ENCODE measurements at regions not wholly inside any gene's neighbourhood (a gene's known extent, or its start where the extent isn't known, plus 50 kb on each side); places are given as distances from the start of the nearest gene placed in this dataset.

DNA sequence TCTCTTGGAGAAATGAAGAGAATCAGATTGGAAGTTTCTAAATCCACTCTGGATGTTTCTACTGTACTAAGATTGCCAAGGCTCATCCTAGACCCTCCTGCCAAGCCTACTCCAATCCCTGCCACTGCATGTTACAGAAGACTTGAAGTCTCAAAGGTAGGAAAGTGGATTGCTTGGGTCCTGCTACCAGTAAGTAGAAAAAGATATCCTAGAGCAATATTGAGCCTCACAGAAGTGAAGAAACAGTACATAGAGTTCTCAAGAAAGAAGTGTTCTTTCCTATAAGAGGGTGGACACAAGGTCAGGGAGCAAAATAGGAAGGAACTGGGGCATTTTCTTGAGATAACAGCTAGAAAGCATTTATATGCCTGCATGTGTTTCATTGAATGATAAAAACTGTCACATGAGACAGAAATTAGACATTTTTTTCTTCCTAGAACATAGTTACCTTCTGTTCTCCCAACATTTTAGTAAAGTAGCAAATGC is 232.9 kb downstream of the RBM43 start:
- Mint-ChIP-seq H3K27me3 (ENCODE audit: insufficient read depth, unreplicated experiment) (peaks cover 4% of the 10 kb centered on the region), H3K4me3 (ENCODE audit: unreplicated experiment) (no peak overlapping the region), H3K9me3 (ENCODE audit: unreplicated experiment) (no peaks in the 10 kb centered on the region), H3K4me1 (ENCODE audit: low read depth, unreplicated experiment) (no peaks in the 10 kb centered on the region), H3K27ac (ENCODE audit: unreplicated experiment) (no peak overlapping the region), H3K36me3 (ENCODE audit: insufficient read depth, unreplicated experiment) (no peaks in the 10 kb centered on the region)
- BruUV-seq (replicated peaks): no TSS peak
- no peaks in the 10 kb centered on the region for H3K4me1 ChIP-seq
- POLR2A ChIA-PET: no interaction called here
- no peaks in the 10 kb centered on the region for H3K9me3 ChIP-seq
- TF ChIP-seq, protein P1, sequence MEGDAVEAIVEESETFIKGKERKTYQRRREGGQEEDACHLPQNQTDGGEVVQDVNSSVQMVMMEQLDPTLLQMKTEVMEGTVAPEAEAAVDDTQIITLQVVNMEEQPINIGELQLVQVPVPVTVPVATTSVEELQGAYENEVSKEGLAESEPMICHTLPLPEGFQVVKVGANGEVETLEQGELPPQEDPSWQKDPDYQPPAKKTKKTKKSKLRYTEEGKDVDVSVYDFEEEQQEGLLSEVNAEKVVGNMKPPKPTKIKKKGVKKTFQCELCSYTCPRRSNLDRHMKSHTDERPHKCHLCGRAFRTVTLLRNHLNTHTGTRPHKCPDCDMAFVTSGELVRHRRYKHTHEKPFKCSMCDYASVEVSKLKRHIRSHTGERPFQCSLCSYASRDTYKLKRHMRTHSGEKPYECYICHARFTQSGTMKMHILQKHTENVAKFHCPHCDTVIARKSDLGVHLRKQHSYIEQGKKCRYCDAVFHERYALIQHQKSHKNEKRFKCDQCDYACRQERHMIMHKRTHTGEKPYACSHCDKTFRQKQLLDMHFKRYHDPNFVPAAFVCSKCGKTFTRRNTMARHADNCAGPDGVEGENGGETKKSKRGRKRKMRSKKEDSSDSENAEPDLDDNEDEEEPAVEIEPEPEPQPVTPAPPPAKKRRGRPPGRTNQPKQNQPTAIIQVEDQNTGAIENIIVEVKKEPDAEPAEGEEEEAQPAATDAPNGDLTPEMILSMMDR (IDR thresholded peaks at IDR 0.05; ENCODE audit: insufficient read depth in 1 of 2, low read depth in 1 of 2, low read length in 1 of 2, severe bottlenecking in 1 of 2, unreplicated experiment in 1 of 2): no peak
- H3K36me3 ChIP-seq (ENCODE audit: control insufficient read depth, insufficient read depth, low read length): no peaks in the 10 kb centered on the region
- DNase-seq: no peak
- H3K4me3 ChIP-seq (ENCODE audit: low read depth, low read length): no peak overlapping the region
- intact Hi-C loops (cut with micrococcal nuclease; ENCODE audit: unreplicated experiment): no loop called here
- H3K27me3 ChIP-seq (replicated peaks; ENCODE audit: control insufficient read depth, insufficient read depth, low read length): no peaks in the 10 kb centered on the region
- CTCF ChIA-PET: no interaction called here

DNA sequence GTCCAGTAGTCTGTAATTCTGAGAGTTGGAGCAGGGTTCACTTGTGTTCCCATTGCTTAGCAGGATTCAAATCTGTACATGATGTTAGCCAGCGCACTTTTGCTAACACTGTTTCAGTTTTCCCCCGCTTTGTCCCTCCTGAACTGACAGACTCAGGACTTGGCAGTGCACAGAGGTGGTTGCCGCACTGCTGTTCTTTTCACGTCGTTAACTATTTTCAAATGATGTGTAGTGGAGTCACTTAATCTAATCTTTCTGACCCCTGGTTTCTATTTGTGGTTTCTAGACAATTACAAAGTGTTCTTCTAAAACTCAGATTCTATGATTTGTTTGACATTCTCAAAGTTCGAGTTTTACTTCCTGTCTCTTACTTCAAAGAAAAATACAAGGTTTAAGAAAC is 234.5 kb downstream of the RBM43 start:
- Mint-ChIP-seq H3K9me3 (ENCODE audit: unreplicated experiment) (no peaks in the 10 kb centered on the region), H3K4me1 (ENCODE audit: low read depth, unreplicated experiment) (no peaks in the 10 kb centered on the region), H3K27ac (ENCODE audit: unreplicated experiment) (no peak overlapping the region), H3K27me3 (ENCODE audit: insufficient read depth, unreplicated experiment) (peaks cover 6% of the 10 kb centered on the region), H3K36me3 (ENCODE audit: insufficient read depth, unreplicated experiment) (no peaks in the 10 kb centered on the region), H3K4me3 (ENCODE audit: unreplicated experiment) (no peak overlapping the region)
- Histone ChIP-seq H3K27me3 (replicated peaks; ENCODE audit: control insufficient read depth, insufficient read depth, low read length) (no peaks in the 10 kb centered on the region), H3K4me1 (no peaks in the 10 kb centered on the region), H3K9me3 (no peaks in the 10 kb centered on the region), H3K36me3 (ENCODE audit: control insufficient read depth, insufficient read depth, low read length) (no peaks in the 10 kb centered on the region), H3K4me3 (ENCODE audit: low read depth, low read length) (no peak overlapping the region)
- no peak for DNase-seq
- POLR2A ChIA-PET: no interaction called here
- intact Hi-C loops (cut with micrococcal nuclease; ENCODE audit: unreplicated experiment): no loop called here
- TF ChIP-seq, protein P1 (IDR thresholded peaks at IDR 0.05; ENCODE audit: insufficient read depth in 1 of 2, low read depth in 1 of 2, low read length in 1 of 2, severe bottlenecking in 1 of 2, unreplicated experiment in 1 of 2): no peak
- CTCF ChIA-PET: no interaction called here
- BruUV-seq (replicated peaks): no TSS peak

DNA sequence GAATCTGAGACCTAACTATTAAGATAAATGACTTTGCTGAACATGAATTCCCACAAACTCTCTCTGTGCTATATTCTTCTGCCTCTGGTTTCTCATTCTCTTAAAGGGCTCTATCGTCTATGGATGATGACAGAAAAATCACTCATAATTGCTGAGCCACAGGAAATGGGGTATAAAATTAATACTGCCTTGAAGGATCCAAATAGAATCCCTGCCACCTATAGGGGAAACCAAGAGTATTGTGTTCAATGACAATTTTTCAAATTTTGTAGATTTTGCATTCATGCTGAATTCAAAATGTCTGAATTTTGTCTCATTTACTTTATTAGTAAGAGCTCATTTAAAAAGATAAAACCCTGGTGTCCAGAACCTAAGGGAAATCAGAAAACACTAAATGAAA is 235.8 kb downstream of the RBM43 start:
- Mint-ChIP-seq H3K36me3 (ENCODE audit: insufficient read depth, unreplicated experiment) (no peaks in the 10 kb centered on the region), H3K27ac (ENCODE audit: unreplicated experiment) (no peak overlapping the region), H3K27me3 (ENCODE audit: insufficient read depth, unreplicated experiment) (peaks cover 3% of the 10 kb centered on the region), H3K4me3 (ENCODE audit: unreplicated experiment) (no peak overlapping the region), H3K9me3 (ENCODE audit: unreplicated experiment) (no peaks in the 10 kb centered on the region), H3K4me1 (ENCODE audit: low read depth, unreplicated experiment) (no peaks in the 10 kb centered on the region)
- intact Hi-C loops (cut with micrococcal nuclease; ENCODE audit: unreplicated experiment): no loop called here
- POLR2A ChIA-PET: no interaction called here
- Histone ChIP-seq H3K4me3 (ENCODE audit: low read depth, low read length) (no peak overlapping the region), H3K4me1 (no peaks in the 10 kb centered on the region), H3K9me3 (no peaks in the 10 kb centered on the region), H3K36me3 (ENCODE audit: control insufficient read depth, insufficient read depth, low read length) (no peaks in the 10 kb centered on the region), H3K27me3 (replicated peaks; ENCODE audit: control insufficient read depth, insufficient read depth, low read length) (no peaks in the 10 kb centered on the region)
- TF ChIP-seq, protein P1 (IDR thresholded peaks at IDR 0.05; ENCODE audit: insufficient read depth in 1 of 2, low read depth in 1 of 2, low read length in 1 of 2, severe bottlenecking in 1 of 2, unreplicated experiment in 1 of 2): no peak
- BruUV-seq (replicated peaks): no TSS peak
- CTCF ChIA-PET: no interaction called here
- DNase-seq: no peak
